Osteoblast (primary cell): ENCODE measurements at regions not wholly inside any gene's neighbourhood (a gene's known extent, or its start where the extent isn't known, plus 50 kb on each side); places are given as distances from the start of the nearest gene placed in this dataset.
"Not testable (repeated sequence)": the region's sequence is repeated elsewhere in the genome, so short reads cannot be mapped to it uniquely, and the experiment has no call there.

Source experiments
- DNase-seq: peaks from one replicate; pipeline ENCODE4 v3.0.0; 2011; ENCODE audit warnings: low spot score, mixed read lengths; ENCODE audit not compliant: insufficient read length; ENCODE audit errors: missing footprints
- H2AFZ ChIP-seq: 2 replicates; pipeline ENCODE4 v1.6.0; 2011; ENCODE audit warnings: mild to moderate bottlenecking, low read length
- H3K27ac ChIP-seq: 2 replicates; pipeline ENCODE4 v1.5.1; 2011; ENCODE audit warnings: mild to moderate bottlenecking, low read depth, low read length, moderate library complexity
- H3K27me3 ChIP-seq: 2 replicates; pipeline ENCODE4 v1.6.0; 2012; ENCODE audit warnings: mild to moderate bottlenecking, control low read depth, inconsistent platforms, low read length, moderate library complexity; ENCODE audit not compliant: insufficient read depth
- H3K36me3 ChIP-seq: 2 replicates; pipeline ENCODE4 v1.5.1; 2011; ENCODE audit warnings: mild to moderate bottlenecking, low read length, control low read depth, moderate library complexity; ENCODE audit not compliant: insufficient read depth
- H3K4me1 ChIP-seq: 2 replicates; pipeline ENCODE4 v1.5.1; 2011; ENCODE audit warnings: mild to moderate bottlenecking, low read length, control low read depth, moderate library complexity; ENCODE audit not compliant: insufficient read depth
- H3K4me2 ChIP-seq: 2 replicates; pipeline ENCODE4 v1.6.0; 2011; ENCODE audit warnings: mild to moderate bottlenecking, low read length; ENCODE audit not compliant: insufficient read depth
- H3K4me3 ChIP-seq: fragments of 200-600 bp; sonication (generic); 3 replicates; pipeline ENCODE4 v1.5.1; 2012; ENCODE audit warnings: mild to moderate bottlenecking, low read length, inconsistent platforms; ENCODE audit not compliant: insufficient read depth
- H3K79me2 ChIP-seq: 2 replicates; pipeline ENCODE4 v1.6.0; 2012; ENCODE audit warnings: mild to moderate bottlenecking, low read length, control low read depth, inconsistent platforms; ENCODE audit not compliant: insufficient read depth
- H3K9me3 ChIP-seq: 2 replicates; pipeline ENCODE4 v1.5.1; 2011; ENCODE audit warnings: low read depth, low read length, control low read depth
- H4K20me1 ChIP-seq: 2 replicates; pipeline ENCODE4 v1.6.0; 2012; ENCODE audit warnings: mild to moderate bottlenecking, low read length, control low read depth; ENCODE audit not compliant: insufficient read depth
- CTCF ChIP-seq: IDR thresholded peaks from 2 replicates; pipeline ENCODE4 v1.5.1; 2011; ENCODE audit warnings: mild to moderate bottlenecking, low read depth, low read length, moderate library complexity; ENCODE audit errors: extremely low read depth

- Histone ChIP-seq H3K27ac (no peak overlapping the region), H4K20me1 (no peaks in the 10 kb centered on the region), H3K9me3 (no peaks in the 10 kb centered on the region), H3K79me2 (no peaks in the 10 kb centered on the region), H2AFZ (no peak overlapping the region), H3K27me3 (no peaks in the 10 kb centered on the region), H3K4me1 (no peaks in the 10 kb centered on the region), H3K4me3 (no peak overlapping the region), H3K36me3 (no peaks in the 10 kb centered on the region), H3K4me2 (no peak overlapping the region)
- DNase-seq, result no peak
- TF ChIP-seq CTCF, result no peak
Measured at GRCh38 chr2:57698935-57699449, 347.6 kb upstream of the VRK2 start.

- no peak for DNase-seq
- Histone ChIP-seq H3K27me3 (no peaks in the 10 kb centered on the region), H3K9me3 (no peaks in the 10 kb centered on the region), H3K36me3 (no peaks in the 10 kb centered on the region), H3K79me2 (no peaks in the 10 kb centered on the region), H2AFZ (peak overlapping the region; percentile 21), H3K4me3 (no peak overlapping the region), H3K4me2 (no peak overlapping the region), H4K20me1 (no peaks in the 10 kb centered on the region), H3K4me1 (no peaks in the 10 kb centered on the region), H3K27ac (no peak overlapping the region)
- no peak for TF ChIP-seq CTCF
Measured at GRCh38 chr2:57701391-57701791, 345.2 kb upstream of the VRK2 start.

DNA sequence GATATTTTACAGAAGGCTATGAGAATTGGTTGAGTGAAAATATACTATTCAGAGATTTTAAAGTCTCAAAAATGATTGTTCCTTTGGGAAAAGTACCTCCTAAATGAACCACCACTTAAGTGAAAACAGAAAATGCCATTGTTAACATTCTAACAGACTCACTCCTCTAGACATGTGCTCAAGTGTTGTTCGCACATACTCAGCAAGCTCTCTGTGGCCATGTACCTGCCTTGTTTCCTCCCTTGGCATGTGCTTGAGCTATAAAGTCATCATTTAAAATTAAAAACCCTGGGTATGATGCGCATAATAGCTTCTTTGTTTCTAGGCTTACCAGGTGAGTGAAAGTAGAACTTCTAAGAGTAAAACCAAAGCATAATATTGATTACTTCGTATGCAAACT lies 343.2 kb upstream of the VRK2 start:
- H3K27me3 ChIP-seq, result no peaks in the 10 kb centered on the region
- H4K20me1 ChIP-seq, result no peaks in the 10 kb centered on the region
- no peak overlapping the region for H3K4me2 ChIP-seq
- H3K79me2 ChIP-seq, result no peaks in the 10 kb centered on the region
- H3K9me3 ChIP-seq, result no peaks in the 10 kb centered on the region
- H3K36me3 ChIP-seq, result no peaks in the 10 kb centered on the region
- TF ChIP-seq CTCF, result no peak
- DNase-seq, result no peak
- H3K4me1 ChIP-seq, result no peaks in the 10 kb centered on the region
- H3K27ac ChIP-seq, result no peak overlapping the region
- H2AFZ ChIP-seq, result no peak overlapping the region
- no peak overlapping the region for H3K4me3 ChIP-seq

DNA sequence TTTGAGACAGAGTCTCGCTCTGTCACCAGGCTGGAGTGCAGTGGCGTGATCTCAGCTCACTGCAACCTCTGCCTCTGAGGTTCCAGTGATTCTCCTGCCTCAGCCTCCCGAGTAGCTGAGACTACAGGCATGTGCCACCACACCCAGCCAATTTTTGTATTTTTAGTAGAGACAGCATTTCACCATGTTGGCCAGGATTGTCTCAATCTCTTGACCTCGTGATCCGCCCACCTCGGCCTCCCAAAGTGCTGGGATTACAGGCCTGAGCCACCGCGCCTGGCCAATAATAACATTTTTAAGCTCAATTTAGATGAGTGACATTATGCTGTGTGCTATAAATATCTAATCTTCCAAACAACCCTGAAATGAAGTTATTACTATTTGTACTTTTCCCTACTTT lies 338.8 kb upstream of the VRK2 start:
- not testable (repeated sequence) for H2AFZ ChIP-seq, H3K4me2 ChIP-seq, H3K27me3 ChIP-seq, H3K36me3 ChIP-seq, H3K9me3 ChIP-seq, H3K4me1 ChIP-seq, H3K4me3 ChIP-seq, H3K27ac ChIP-seq, H3K79me2 ChIP-seq, DNase-seq, H4K20me1 ChIP-seq
